ENCODE measurements at regions not wholly inside any gene's neighbourhood (a gene's known extent, or its start where the extent isn't known, plus 50 kb on each side); places are given as distances from the start of the nearest gene placed in this dataset.

GRCh38 chr3:26460985-26461384, 161.6 kb upstream of the LRRC3B start:
- TF ChIP-seq CTCF (IDR thresholded peaks at IDR 0.05; ENCODE audit: low read depth, low read length) (no peak), EZH2phosphoT487 (IDR thresholded peaks at IDR 0.05; ENCODE audit: low read depth) (no peak)

All from OCI-LY3 (cell line).